NT2/D1 (cell line): ENCODE measurements at regions not wholly inside any gene's neighbourhood (a gene's known extent, or its start where the extent isn't known, plus 50 kb on each side); places are given as distances from the start of the nearest gene placed in this dataset.

Source experiments
- DNase-seq: peaks from one replicate; pipeline ENCODE4 v3.0.0-alpha.2; 2011; ENCODE audit warnings: low read depth, low spot score
- H3K27me3 ChIP-seq: 2 replicates; pipeline ENCODE4 v1.6.0; 2011; ENCODE audit warnings: mild to moderate bottlenecking; ENCODE audit not compliant: insufficient read length, insufficient read depth
- H3K36me3 ChIP-seq: 2 replicates; pipeline ENCODE4 v1.6.1; 2011; ENCODE audit warnings: mild to moderate bottlenecking, low read length, mixed read lengths; ENCODE audit not compliant: insufficient read depth, insufficient read length
- H3K4me1 ChIP-seq: 2 replicates; pipeline ENCODE4 v1.5.1; 2011; ENCODE audit not compliant: insufficient read depth, insufficient read length
- H3K4me3 ChIP-seq: 2 replicates; pipeline ENCODE4 v1.5.1; 2011; ENCODE audit warnings: low read depth; ENCODE audit not compliant: insufficient read length
- H3K9ac ChIP-seq: 2 replicates; pipeline ENCODE4 v1.6.0; 2011; ENCODE audit warnings: low read depth; ENCODE audit not compliant: insufficient read length
- H3K9me3 ChIP-seq: 2 replicates; pipeline ENCODE4 v1.5.1; 2011; ENCODE audit warnings: mild to moderate bottlenecking, low read length; ENCODE audit not compliant: insufficient read depth
- SUZ12 ChIP-seq: IDR thresholded peaks from 2 replicates; pipeline ENCODE4 v1.6.1; 2011; ENCODE audit not compliant: insufficient read length, insufficient read depth; ENCODE audit errors: extremely low read depth
- YY1 ChIP-seq: IDR thresholded peaks from 2 replicates; pipeline ENCODE4 v1.6.1; 2011; ENCODE audit not compliant: insufficient read length, insufficient read depth
- ZNF274 ChIP-seq: IDR thresholded peaks from 2 replicates; pipeline ENCODE4 v1.6.1; 2011; ENCODE audit warnings: mild to moderate bottlenecking, low read depth, low read length

- H3K4me1 ChIP-seq, result no peaks in the 10 kb centered on the region
- TF ChIP-seq SUZ12 (no peak), ZNF274 (no peak), YY1 (no peak)
- no peak overlapping the region for H3K4me3 ChIP-seq
Measured at GRCh38 chr2:212905640-212906201, 245.7 kb downstream of the IKZF2 start.

DNA sequence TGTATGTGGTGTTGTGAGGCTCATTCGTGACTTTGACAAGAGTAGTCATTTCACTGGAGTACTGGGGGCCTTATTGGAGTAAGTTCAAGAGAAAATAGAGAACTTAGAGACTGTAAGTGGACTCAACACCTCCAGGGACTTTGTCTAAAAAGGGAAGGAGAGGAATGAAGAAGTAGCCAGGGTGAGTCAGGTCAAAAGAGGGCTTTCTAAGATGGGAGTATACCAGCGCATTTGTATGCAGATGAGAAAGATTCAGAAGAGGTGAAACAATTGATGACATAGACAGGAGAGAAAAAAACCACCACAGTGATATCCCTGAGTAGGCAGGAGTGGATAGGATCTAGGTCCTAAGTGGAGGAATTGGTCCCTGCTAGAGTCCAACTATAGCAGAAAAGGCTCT is 246.8 kb downstream of the IKZF2 start:
- no peak for DNase-seq
- Histone ChIP-seq H3K4me1 (no peaks in the 10 kb centered on the region), H3K4me3 (no peak overlapping the region), H3K27me3 (no peaks in the 10 kb centered on the region), H3K36me3 (no peaks in the 10 kb centered on the region), H3K9ac (no peak overlapping the region), H3K9me3 (0 out of 2 replicates have a peak, but pooled peaks cover 3% of the 10 kb centered on the region)
- TF ChIP-seq ZNF274, result no peak
- TF ChIP-seq YY1, result no peak
- no peak for TF ChIP-seq SUZ12

More at GRCh38 chr2:212905640-212906201, 245.7 kb downstream of the IKZF2 start:
- 0 out of 2 replicates have a peak, but pooled peaks cover 3% of the 10 kb centered on the region for H3K9me3 ChIP-seq
- DNase-seq, result no peak
- H3K27me3 ChIP-seq, result no peaks in the 10 kb centered on the region
- H3K36me3 ChIP-seq, result no peaks in the 10 kb centered on the region
- no peak overlapping the region for H3K9ac ChIP-seq

DNA sequence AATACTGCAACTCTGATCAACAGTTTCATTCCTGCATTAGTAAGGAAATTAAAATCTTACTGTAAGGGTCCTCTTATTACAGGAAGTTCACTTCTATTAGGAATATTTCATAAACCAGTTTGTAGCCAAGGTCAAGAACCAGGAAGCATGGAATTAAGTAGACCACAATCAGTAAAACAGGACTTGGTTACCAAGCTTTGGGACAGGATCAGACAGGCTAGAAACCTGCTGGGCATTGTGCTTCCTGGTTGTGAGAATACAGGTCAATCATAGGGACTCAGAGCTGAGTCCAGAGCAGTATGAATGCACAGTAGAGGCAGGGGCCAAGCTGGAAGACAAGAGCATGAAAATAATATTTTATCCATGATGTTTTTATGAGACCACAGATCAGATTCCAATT is 248.0 kb downstream of the IKZF2 start:
- H3K27me3 ChIP-seq, result no peaks in the 10 kb centered on the region
- no peaks in the 10 kb centered on the region for H3K9me3 ChIP-seq
- TF ChIP-seq YY1, result no peak
- no peak for TF ChIP-seq ZNF274
- no peak for TF ChIP-seq SUZ12
- no peaks in the 10 kb centered on the region for H3K4me1 ChIP-seq
- no peak overlapping the region for H3K4me3 ChIP-seq
- DNase-seq, result no peak
- H3K36me3 ChIP-seq, result no peaks in the 10 kb centered on the region
- H3K9ac ChIP-seq, result no peak overlapping the region

- DNase-seq, result no peak
- H3K4me3 ChIP-seq, result no peak overlapping the region
- H3K27me3 ChIP-seq, result no peaks in the 10 kb centered on the region
- no peak for TF ChIP-seq ZNF274
- no peak overlapping the region for H3K9ac ChIP-seq
- no peaks in the 10 kb centered on the region for H3K4me1 ChIP-seq
- H3K36me3 ChIP-seq, result no peaks in the 10 kb centered on the region
- no peaks in the 10 kb centered on the region for H3K9me3 ChIP-seq
Measured at GRCh38 chr2:212902421-212902820, 249.0 kb downstream of the IKZF2 start.

DNA sequence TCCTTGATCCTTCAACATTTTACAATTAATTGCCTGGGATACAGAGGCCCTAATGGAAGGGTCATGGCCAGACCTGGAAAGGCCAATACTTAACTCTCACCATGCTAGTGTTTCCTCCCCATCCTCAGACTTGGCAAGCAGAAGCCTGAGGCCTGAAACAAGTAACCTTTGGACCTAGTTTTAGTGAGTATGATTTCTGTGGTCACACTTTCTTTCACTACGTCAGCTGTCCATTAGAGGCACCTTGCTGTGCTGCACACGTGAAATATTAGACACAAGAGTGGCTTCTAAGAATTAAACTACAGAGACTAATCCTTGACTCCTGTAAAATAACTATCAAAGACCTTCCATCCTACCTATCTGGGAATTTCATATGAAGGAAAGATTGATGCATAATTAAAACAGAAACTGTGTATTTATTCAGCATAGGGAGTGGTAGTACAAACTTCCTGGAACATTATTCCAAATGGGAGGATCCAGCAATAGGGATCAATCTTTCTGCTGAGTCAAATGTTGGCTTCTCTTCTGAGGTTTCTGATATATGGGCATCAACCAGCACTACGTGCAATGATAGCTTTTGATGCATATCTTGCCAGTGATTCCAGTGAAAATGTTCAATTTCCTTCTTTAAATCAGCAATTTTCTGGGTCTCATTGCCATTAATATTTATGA is 249.7 kb downstream of the IKZF2 start:
- Histone ChIP-seq H3K36me3 (no peaks in the 10 kb centered on the region), H3K4me1 (no peaks in the 10 kb centered on the region), H3K9ac (no peak overlapping the region), H3K27me3 (no peaks in the 10 kb centered on the region), H3K9me3 (no peaks in the 10 kb centered on the region), H3K4me3 (no peak overlapping the region)
- TF ChIP-seq YY1, result no peak
- TF ChIP-seq ZNF274, result no peak
- TF ChIP-seq SUZ12, result no peak
- DNase-seq, result no peak

- Histone ChIP-seq H3K36me3 (no peaks in the 10 kb centered on the region), H3K4me3 (no peak overlapping the region), H3K4me1 (no peaks in the 10 kb centered on the region), H3K9me3 (no peaks in the 10 kb centered on the region), H3K27me3 (no peaks in the 10 kb centered on the region), H3K9ac (no peak overlapping the region)
- TF ChIP-seq SUZ12 (no peak), ZNF274 (no peak), YY1 (no peak)
- no peak for DNase-seq
Measured at GRCh38 chr2:212900715-212901114, 250.7 kb downstream of the IKZF2 start.

GRCh38 chr2:212898011-212898410 is 253.4 kb downstream of the IKZF2 start:
- TF ChIP-seq ZNF274 (no peak), SUZ12 (no peak), YY1 (no peak)
- Histone ChIP-seq H3K36me3 (no peaks in the 10 kb centered on the region), H3K27me3 (no peaks in the 10 kb centered on the region), H3K4me3 (no peak overlapping the region), H3K9ac (no peak overlapping the region), H3K4me1 (no peaks in the 10 kb centered on the region), H3K9me3 (no peaks in the 10 kb centered on the region)
- no peak for DNase-seq
